Activated CD4-positive, alpha-beta T cell treated with anti-CD3 and anti-CD28 coated beads, Interleukin-2, amount 50 U/mL, for 24 hours (primary cell): ENCODE measurements at regions not wholly inside any gene's neighbourhood (a gene's known extent, or its start where the extent isn't known, plus 50 kb on each side); places are given as distances from the start of the nearest gene placed in this dataset.

Source experiments
- DNase-seq, 2 donors: peaks; one replicate each; pipeline ENCODE4 v3.0.0-alpha.2; 2020; ENCODE audit warnings: low read depth in 1 of 2, low spot score in 1 of 2

- no peak for DNase-seq
These were observed 95.7 kb upstream of the MAOA start for GRCh38 chrX:43560247-43560946.

- DNase-seq: no peak
These were observed 93.7 kb upstream of the MAOA start for GRCh38 chrX:43562372-43562771.

GRCh38 chrX:43564953-43565352, 91.1 kb upstream of the MAOA start:
- DNase-seq: no peak

GRCh38 chrX:43566170-43566569, 89.9 kb upstream of the MAOA start:
- no peak for DNase-seq

- no peak for DNase-seq
These were observed 82.6 kb upstream of the MAOA start for GRCh38 chrX:43573441-43574015.

- DNase-seq: no peak
These were observed 75.5 kb upstream of the MAOA start for GRCh38 chrX:43580621-43581020.

- no peak for DNase-seq
These were observed 74.9 kb upstream of the MAOA start for GRCh38 chrX:43581167-43581566.

- no peak for DNase-seq
These were observed 74.1 kb upstream of the MAOA start for GRCh38 chrX:43581888-43582539.

- DNase-seq: no peak
These were observed 73.6 kb upstream of the MAOA start for GRCh38 chrX:43582540-43582913.

GRCh38 chrX:43585922-43586321, 70.2 kb upstream of the MAOA start:
- DNase-seq: no peak

- DNase-seq: no peak
These were observed 69.3 kb upstream of the MAOA start for GRCh38 chrX:43586830-43587229.

- DNase-seq: no peak
These were observed 66.4 kb upstream of the MAOA start for GRCh38 chrX:43589735-43590134.

- DNase-seq: no peak
These were observed 65.9 kb upstream of the MAOA start for GRCh38 chrX:43590150-43590549.

- no peak for DNase-seq
These were observed 63.5 kb upstream of the MAOA start for GRCh38 chrX:43592597-43592996.

- no peak for DNase-seq
These were observed 60.2 kb upstream of the MAOA start for GRCh38 chrX:43595931-43596330.

- DNase-seq: no peak
These were observed 51.3 kb upstream of the MAOA start for GRCh38 chrX:43604753-43605152.

- no peak for DNase-seq
These were observed 50.7 kb upstream of the MAOA start for GRCh38 chrX:43605351-43605750.
